Gastrocnemius medialis (tissue), 4 donors: ENCODE measurements at regions not wholly inside any gene's neighbourhood (a gene's known extent, or its start where the extent isn't known, plus 50 kb on each side); places are given as distances from the start of the nearest gene placed in this dataset.

Experiments used
- CTCF ChIP-seq, 5 experiments: fragments of 450-650 bp in 3 of 5; fragments of 200-600 bp in 2 of 5; sonication (generic) in 2 of 5; IDR thresholded peaks in 4 of 5; conservative IDR thresholded peaks in 1 of 5; 1 replicate in 4 of 5; 2 replicates in 1 of 5; pipeline ENCODE4 v1.5.1; 2016 to 2019; ENCODE audit warnings: antibody characterized with exemption in 5 of 5, mild to moderate bottlenecking in 3 of 5, moderate library complexity in 3 of 5
- POLR2A ChIP-seq, 2 donors: fragments of 450-650 bp; IDR thresholded peaks; one replicate each; pipeline ENCODE4 v1.6.1; 2017; ENCODE audit warnings: antibody characterized with exemption in 2 of 2, mild to moderate bottlenecking in 2 of 2, moderate library complexity in 2 of 2

GRCh38 chr14:98207415-98207814 lies 1064.6 kb downstream of the BCL11B start:
- TF ChIP-seq CTCF (IDR thresholded peaks at IDR 0.05 in 4 of 5, conservative IDR thresholded peaks at IDR 0.05 in 1 of 5) (no peak), POLR2A (IDR thresholded peaks at IDR 0.05) (no peak)
